ENCODE measurements at regions not wholly inside any gene's neighbourhood (a gene's known extent, or its start where the extent isn't known, plus 50 kb on each side); places are given as distances from the start of the nearest gene placed in this dataset.

DNA sequence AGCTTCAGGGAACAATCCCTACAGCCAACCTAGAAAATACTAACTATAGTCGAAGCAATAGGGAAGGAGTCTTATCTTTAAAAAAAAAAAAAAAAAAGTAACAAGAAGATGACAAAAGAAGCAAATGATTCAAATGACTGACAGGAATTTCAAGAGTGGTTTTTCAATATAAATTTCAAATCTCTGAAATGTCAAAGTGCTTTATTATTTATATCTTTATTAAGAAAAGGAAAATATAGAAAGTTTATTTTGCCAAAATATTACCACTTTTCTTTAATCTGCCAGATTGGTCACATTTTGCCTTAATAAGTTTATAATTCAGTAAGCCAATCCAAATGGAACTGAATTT is 63.5 kb upstream of the HNRNPA3 start:
- Mint-ChIP-seq H3K4me1 (ENCODE audit: low read depth, unreplicated experiment) (no peaks in the 10 kb centered on the region), H3K27me3 (ENCODE audit: insufficient read depth, unreplicated experiment) (peaks cover 27% of the 10 kb centered on the region), H3K27ac (ENCODE audit: unreplicated experiment) (no peak overlapping the region), H3K4me3 (ENCODE audit: unreplicated experiment) (peak overlapping the region; percentile 45), H3K9me3 (ENCODE audit: unreplicated experiment) (no peaks in the 10 kb centered on the region), H3K36me3 (ENCODE audit: insufficient read depth, unreplicated experiment) (no peaks in the 10 kb centered on the region)
- H3K9me3 ChIP-seq, result no peaks in the 10 kb centered on the region
- no peaks in the 10 kb centered on the region for H3K4me1 ChIP-seq
- DNase-seq, result no peak
- no TSS peak for BruUV-seq (replicated peaks)
- intact Hi-C loops (cut with micrococcal nuclease; ENCODE audit: unreplicated experiment), result loop anchor here (1.0 to 10.0 kb wide), 4 partner anchors 170 to 608 kb away; no protein-coding TSS in a partner anchor
- H3K36me3 ChIP-seq (ENCODE audit: control insufficient read depth, insufficient read depth, low read length), result no peaks in the 10 kb centered on the region
- ChIA-PET POLR2A (no interaction called here), CTCF (interaction anchor here (0.5 to 1.7 kb wide), 13 partner anchors 16 to 332 kb away, joined by 3 to 14 read pairs (median 4); no protein-coding TSS in a partner anchor)
- no peak for TF ChIP-seq CTCF (IDR thresholded peaks at IDR 0.05; ENCODE audit: insufficient read depth in 1 of 2, low read depth in 1 of 2, low read length in 1 of 2, severe bottlenecking in 1 of 2, unreplicated experiment in 1 of 2)
- H3K27me3 ChIP-seq (replicated peaks; ENCODE audit: control insufficient read depth, insufficient read depth, low read length), result no peaks in the 10 kb centered on the region
- H3K4me3 ChIP-seq (ENCODE audit: low read depth, low read length), result no peak overlapping the region

DNA sequence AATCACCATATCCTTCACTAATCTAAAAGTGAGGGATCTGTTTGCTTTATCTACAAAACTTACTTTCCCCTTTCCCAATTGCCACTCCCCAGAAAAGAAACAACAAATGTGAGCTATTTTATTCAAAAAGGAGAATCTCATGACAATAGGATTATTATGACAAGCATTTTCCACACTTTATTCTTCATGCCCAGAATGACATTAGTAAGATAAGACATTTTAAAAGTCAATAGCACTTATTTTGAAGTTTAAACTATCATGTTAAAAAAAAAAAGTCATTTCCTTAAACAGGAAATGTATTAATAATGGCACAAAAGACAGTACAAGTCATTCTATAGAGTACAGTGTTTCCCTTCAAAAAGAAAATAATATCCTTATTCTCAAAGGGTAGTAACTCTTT is 58.8 kb upstream of the HNRNPA3 start:
- CTCF ChIA-PET, result no interaction called here
- POLR2A ChIA-PET, result no interaction called here
- H3K4me1 Mint-ChIP-seq (ENCODE audit: low read depth, unreplicated experiment), result no peaks in the 10 kb centered on the region
- no peak for DNase-seq
- H3K9me3 ChIP-seq, result no peaks in the 10 kb centered on the region
- no peak overlapping the region for H3K27ac Mint-ChIP-seq (ENCODE audit: unreplicated experiment)
- no peaks in the 10 kb centered on the region for H3K36me3 ChIP-seq (ENCODE audit: control insufficient read depth, insufficient read depth, low read length)
- no peak overlapping the region for H3K4me3 ChIP-seq (ENCODE audit: low read depth, low read length)
- H3K4me3 Mint-ChIP-seq (ENCODE audit: unreplicated experiment), result no peak overlapping the region
- no peak for TF ChIP-seq CTCF (IDR thresholded peaks at IDR 0.05; ENCODE audit: insufficient read depth in 1 of 2, low read depth in 1 of 2, low read length in 1 of 2, severe bottlenecking in 1 of 2, unreplicated experiment in 1 of 2)
- intact Hi-C loops (cut with micrococcal nuclease; ENCODE audit: unreplicated experiment), result no loop called here
- no peaks in the 10 kb centered on the region for H3K9me3 Mint-ChIP-seq (ENCODE audit: unreplicated experiment)
- H3K4me1 ChIP-seq, result no peaks in the 10 kb centered on the region
- H3K36me3 Mint-ChIP-seq (ENCODE audit: insufficient read depth, unreplicated experiment), result no peaks in the 10 kb centered on the region
- peaks cover 16% of the 10 kb centered on the region for H3K27me3 Mint-ChIP-seq (ENCODE audit: insufficient read depth, unreplicated experiment)
- no TSS peak for BruUV-seq (replicated peaks)
- no peaks in the 10 kb centered on the region for H3K27me3 ChIP-seq (replicated peaks; ENCODE audit: control insufficient read depth, insufficient read depth, low read length)

- no peak for DNase-seq
- no peak for TF ChIP-seq CTCF (IDR thresholded peaks at IDR 0.05; ENCODE audit: insufficient read depth in 1 of 2, low read depth in 1 of 2, low read length in 1 of 2, severe bottlenecking in 1 of 2, unreplicated experiment in 1 of 2)
- H3K4me3 Mint-ChIP-seq (ENCODE audit: unreplicated experiment), result no peak overlapping the region
- Histone ChIP-seq H3K36me3 (ENCODE audit: control insufficient read depth, insufficient read depth, low read length) (no peaks in the 10 kb centered on the region), H3K27me3 (replicated peaks; ENCODE audit: control insufficient read depth, insufficient read depth, low read length) (no peaks in the 10 kb centered on the region), H3K4me3 (ENCODE audit: low read depth, low read length) (no peak overlapping the region), H3K4me1 (no peaks in the 10 kb centered on the region), H3K9me3 (no peaks in the 10 kb centered on the region)
- H3K4me1 Mint-ChIP-seq (ENCODE audit: low read depth, unreplicated experiment), result no peaks in the 10 kb centered on the region
- peaks cover 10% of the 10 kb centered on the region for H3K27me3 Mint-ChIP-seq (ENCODE audit: insufficient read depth, unreplicated experiment)
- ChIA-PET CTCF (no interaction called here), POLR2A (no interaction called here)
- H3K9me3 Mint-ChIP-seq (ENCODE audit: unreplicated experiment), result no peaks in the 10 kb centered on the region
- BruUV-seq (replicated peaks), result no TSS peak
- no peaks in the 10 kb centered on the region for H3K36me3 Mint-ChIP-seq (ENCODE audit: insufficient read depth, unreplicated experiment)
- no peak overlapping the region for H3K27ac Mint-ChIP-seq (ENCODE audit: unreplicated experiment)
- intact Hi-C loops (cut with micrococcal nuclease; ENCODE audit: unreplicated experiment), result no loop called here
Observed at GRCh38 chr2:177154809-177155208, 57.8 kb upstream of the HNRNPA3 start.

All from Caco-2 (cell line).